DLD1 (cell line): ENCODE measurements at regions not wholly inside any gene's neighbourhood (a gene's known extent, or its start where the extent isn't known, plus 50 kb on each side); places are given as distances from the start of the nearest gene placed in this dataset.
"Not testable (repeated sequence)": the region's sequence is repeated elsewhere in the genome, so short reads cannot be mapped to it uniquely, and the experiment has no call there.

Source experiments
- in situ Hi-C: cut with HindIII; loops from 2 replicates; pipeline ENCODE4 v1.10.0; 2017; ENCODE audit warnings: low sequenced_read_pairs

DNA sequence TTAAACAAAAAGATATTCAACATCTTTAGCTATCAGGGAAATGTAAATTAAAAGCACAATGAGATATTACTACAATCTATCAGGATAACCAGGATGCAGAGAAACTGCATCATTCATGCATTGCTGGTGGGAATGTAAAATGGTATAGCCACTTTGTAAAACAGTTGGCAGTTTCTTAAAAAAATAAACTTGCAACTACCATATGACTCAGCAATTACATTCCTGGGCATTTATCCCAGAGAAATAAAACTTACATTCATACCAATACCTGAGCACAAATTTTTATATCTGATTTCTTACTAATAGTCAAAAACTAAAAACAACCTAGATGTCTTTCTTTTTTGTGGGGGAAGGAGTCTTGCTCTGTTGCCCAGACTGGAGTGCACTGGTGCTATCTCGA, 190.3 kb upstream of the TAB2 start:
- in situ Hi-C loops, result no loop called here

DNA sequence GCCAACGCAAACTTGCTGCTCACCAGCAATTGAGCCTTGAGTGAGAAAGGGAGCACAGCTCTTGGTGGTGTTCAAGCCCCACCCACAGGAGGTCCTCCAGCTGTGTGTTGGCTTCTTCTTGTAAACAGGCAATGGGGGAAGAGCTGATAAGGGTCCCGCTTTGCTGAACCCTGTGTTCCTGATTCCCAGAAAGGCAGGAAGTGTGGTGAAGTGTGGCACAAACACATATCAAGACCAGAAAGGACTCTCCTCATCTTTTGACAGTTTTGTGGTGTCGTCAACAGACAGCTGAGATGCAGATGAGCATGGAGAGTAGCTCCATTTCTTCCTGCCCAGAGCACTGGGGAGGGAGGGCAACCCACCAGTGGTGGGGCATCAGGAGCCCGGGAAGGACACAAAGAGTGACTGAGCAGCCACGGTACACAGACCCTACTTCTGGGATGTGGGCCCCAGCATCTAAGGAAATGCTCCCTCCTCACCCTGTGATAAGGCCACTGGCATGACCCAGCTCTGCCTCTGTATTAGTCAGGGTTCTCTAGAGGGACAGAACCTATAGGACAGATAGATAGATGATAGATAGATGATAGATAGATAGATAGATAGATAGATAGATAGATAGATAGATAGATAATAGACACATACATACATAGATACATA, 188.9 kb upstream of the TAB2 start:
- in situ Hi-C loops, result no loop called here

DNA sequence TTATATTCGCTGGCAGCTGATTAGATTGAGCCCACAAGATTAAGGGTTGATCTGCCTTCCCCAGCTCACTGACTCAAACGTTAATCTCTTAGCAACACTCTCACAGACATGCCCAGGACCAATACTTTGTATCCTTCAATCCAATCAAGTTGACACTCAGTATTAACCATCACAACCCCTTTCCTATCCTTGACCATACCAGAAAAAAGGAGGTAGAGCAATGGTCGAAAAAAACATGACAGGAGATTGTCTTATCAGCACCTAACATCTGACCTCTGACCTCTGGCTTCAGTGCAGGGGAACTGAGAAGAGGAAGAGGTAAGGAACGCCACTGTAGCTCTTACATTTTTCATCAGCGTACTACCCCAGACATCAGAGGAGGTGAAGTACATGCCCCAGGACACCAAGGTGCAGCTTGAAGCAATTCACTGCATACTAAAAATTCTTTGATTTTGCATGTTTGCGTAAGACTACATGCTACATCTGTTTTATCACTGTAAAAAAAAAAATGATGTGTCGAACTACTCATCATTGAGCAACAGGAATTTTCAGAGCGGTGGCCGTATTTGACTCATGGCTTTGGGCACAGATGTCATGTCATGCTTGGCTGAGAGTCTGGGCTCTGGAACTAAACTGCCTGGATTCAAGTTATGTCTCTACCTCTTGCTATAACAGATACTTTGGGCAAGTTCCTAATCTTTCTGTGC, 188.0 kb upstream of the TAB2 start:
- in situ Hi-C loops, result no loop called here

DNA sequence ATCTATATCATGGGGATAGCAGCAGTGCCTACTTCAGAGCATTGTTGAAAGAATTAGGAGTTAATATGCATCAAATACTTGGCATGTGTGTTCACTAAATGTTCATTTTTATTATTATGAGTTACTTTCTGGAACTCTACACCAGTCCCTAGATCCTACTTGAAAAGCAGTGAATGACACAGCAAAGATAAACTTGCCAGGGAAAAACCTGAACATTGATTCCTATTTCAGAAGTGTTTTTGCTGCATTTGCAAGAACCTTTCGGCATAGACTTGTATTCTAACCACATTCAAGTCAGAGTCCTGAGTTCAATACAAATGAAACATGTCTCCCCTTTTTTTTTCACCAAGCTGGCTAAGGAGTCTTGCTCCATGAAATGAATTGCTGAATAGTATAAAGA, 187.4 kb upstream of the TAB2 start:
- in situ Hi-C loops, result no loop called here

DNA sequence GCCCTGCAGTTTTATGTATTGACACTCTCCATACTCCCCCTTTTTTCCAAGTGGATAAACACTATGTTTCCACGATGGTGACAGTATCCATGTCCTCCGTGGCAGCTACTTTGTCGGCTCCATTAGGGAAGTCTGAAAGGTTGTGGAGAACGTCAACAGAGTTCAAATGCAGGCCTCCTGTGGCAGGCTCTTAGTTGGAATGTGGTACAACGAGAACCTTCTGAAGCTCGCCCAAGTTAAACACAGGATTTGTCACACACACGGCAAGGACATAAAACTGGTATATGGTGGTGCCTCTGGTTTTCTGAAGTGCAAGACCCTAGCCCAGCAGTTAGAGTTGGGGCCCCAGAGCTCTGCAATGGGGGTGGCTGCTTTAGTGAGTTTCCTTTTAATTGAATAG, 187.0 kb upstream of the TAB2 start:
- in situ Hi-C loops, result no loop called here

DNA sequence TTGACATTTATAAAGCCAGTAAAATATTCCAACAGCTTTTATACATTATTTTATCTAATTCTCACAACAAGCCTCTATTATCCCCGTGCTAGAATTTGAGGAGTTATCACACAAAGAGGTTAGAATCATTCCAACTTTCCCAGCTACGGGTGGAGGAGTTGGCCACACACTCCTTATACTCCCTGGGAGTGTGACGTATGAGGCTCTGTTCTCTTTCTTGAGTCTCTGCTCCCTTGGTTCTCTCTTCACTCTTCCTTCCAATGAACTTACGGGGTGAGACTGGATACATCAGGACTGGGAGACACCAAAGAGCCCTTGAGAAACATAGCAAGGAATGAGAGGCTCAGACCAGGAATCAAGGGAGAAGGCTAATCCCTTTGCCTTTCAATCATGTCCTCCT, 185.6 kb upstream of the TAB2 start:
- in situ Hi-C loops, result no loop called here

DNA sequence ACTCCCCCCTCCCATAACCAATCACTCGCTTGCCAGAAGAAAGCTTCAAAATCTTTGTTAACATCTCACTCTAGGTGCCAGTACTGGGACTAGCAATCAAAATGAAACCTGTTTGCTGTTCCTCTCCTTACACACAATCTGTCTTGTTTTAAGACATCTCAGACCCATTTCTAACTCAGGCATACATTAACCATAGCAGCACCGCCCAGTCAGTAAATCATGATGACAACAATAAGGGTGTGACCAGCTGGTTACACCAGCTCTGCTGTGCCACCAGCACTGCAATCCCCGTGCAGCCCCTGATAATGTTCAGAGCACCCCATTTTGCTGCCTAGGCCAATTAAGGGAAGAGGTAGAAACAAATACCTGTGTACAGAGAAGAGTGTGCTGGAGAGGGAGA, 185.2 kb upstream of the TAB2 start:
- in situ Hi-C loops, result no loop called here

GRCh38 chr6:149134511-149134933, 183.0 kb upstream of the TAB2 start:
- in situ Hi-C loops, result no loop called here

GRCh38 chr6:149135809-149136208, 181.7 kb upstream of the TAB2 start:
- in situ Hi-C loops, result no loop called here

DNA sequence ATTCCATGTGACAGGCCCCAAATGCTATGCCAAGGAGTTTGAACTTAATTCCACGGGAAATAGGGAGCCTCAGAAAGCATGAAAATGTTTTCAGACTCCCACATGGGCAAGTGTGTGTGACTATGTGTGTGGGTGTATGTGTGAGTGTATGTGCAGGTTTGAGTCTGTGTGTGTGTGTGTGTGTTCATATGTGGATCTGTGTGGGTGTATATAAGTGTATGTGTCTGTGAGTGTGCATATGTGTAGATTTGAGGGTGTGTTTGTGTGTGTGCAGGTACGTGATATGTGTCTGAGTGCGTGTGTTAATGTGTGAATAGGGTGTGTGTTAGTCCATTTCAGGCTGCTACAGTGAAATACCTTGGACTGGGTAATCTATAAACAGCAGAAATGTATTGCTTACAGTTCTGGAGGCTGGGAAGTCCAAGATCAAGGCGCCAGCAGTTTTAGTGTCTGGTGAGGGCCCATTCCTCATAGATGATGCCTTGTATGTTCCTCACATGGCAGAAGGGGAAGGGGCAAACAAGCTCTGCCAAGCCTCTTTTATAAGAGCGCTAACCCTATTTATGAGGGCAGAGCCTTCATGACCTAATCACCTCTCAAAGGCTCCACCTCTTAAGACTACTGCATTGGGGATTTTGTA, 181.1 kb upstream of the TAB2 start:
- in situ Hi-C loops, result no loop called here

GRCh38 chr6:149136913-149137286, 180.6 kb upstream of the TAB2 start:
- in situ Hi-C loops, result no loop called here

GRCh38 chr6:149137594-149137993, 179.9 kb upstream of the TAB2 start:
- in situ Hi-C loops, result no loop called here

GRCh38 chr6:149138089-149138488, 179.4 kb upstream of the TAB2 start:
- in situ Hi-C loops, result no loop called here

- in situ Hi-C loops, result no loop called here
Measured at GRCh38 chr6:149138699-149139294, 178.7 kb upstream of the TAB2 start.

DNA sequence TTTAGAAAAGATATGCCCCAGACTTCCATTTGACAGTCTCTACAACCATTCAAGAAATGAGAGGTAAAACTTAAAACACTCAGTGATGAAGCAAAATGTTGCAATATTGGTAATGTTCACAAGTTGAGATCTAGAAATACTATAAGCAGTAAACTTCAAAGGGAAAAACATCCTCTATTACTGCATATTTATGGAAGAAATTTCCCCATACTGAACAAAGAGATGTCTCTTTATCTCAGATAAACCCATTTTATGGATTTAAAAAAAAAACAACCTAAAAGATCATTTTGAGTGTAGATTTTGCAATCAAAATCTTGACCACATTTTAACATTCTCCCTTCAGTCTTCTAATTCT, 177.8 kb upstream of the TAB2 start:
- in situ Hi-C loops, result no loop called here

GRCh38 chr6:149140137-149140909, 177.2 kb upstream of the TAB2 start:
- in situ Hi-C loops, result no loop called here

- in situ Hi-C loops, result no loop called here
Measured at GRCh38 chr6:149140910-149141290, 176.6 kb upstream of the TAB2 start.

GRCh38 chr6:149142924-149143429, 174.5 kb upstream of the TAB2 start:
- in situ Hi-C loops, result no loop called here

- in situ Hi-C loops, result not testable (repeated sequence)
Measured at GRCh38 chr6:149145800-149146199, 171.7 kb upstream of the TAB2 start.

- in situ Hi-C loops, result no loop called here
Measured at GRCh38 chr6:149147195-149147594, 170.3 kb upstream of the TAB2 start.
